ENCODE measurements at regions not wholly inside any gene's neighbourhood (a gene's known extent, or its start where the extent isn't known, plus 50 kb on each side); places are given as distances from the start of the nearest gene placed in this dataset.

DNA sequence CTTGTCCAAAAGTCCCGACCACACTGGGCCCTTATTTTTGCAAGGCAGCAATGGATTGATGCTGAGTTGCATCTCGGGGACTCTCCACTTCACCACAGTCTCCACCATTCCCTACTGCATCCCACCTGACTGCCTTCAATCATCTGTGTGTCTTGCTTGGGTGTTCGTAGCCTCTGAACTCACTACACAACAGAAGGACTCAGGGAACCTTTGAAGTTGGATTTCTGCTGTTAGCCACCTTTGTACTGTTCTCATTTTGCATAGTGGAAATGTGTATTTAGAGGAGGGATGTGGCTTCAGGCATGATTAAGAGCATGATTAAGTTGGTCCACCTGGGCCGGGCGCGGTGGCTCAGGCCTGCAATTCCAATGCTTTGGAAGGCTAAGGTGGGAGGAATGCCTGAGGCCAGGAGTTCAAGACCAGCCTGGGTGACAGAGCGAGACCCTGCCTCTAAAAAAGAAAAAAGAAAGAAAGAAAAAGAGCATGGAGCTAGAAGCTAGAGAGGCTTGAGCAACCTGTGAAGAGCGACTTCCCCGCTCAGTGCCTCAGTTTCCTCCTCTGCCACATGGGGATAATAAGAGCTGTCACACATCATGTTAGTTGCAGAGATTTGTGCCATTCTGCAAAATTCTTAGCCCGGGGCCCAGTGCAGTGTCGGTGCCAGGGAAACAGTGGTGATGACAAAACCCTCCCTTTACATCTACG lies 121.3 kb upstream of the PTPN1 start:
- no peak for TF ChIP-seq POLR2A (IDR thresholded peaks at IDR 0.05)
- TF ChIP-seq, protein P1, sequence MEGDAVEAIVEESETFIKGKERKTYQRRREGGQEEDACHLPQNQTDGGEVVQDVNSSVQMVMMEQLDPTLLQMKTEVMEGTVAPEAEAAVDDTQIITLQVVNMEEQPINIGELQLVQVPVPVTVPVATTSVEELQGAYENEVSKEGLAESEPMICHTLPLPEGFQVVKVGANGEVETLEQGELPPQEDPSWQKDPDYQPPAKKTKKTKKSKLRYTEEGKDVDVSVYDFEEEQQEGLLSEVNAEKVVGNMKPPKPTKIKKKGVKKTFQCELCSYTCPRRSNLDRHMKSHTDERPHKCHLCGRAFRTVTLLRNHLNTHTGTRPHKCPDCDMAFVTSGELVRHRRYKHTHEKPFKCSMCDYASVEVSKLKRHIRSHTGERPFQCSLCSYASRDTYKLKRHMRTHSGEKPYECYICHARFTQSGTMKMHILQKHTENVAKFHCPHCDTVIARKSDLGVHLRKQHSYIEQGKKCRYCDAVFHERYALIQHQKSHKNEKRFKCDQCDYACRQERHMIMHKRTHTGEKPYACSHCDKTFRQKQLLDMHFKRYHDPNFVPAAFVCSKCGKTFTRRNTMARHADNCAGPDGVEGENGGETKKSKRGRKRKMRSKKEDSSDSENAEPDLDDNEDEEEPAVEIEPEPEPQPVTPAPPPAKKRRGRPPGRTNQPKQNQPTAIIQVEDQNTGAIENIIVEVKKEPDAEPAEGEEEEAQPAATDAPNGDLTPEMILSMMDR (IDR thresholded peaks at IDR 0.05), result no peak
- no peak overlapping the region for H3K4me3 ChIP-seq (ENCODE audit: low read depth, poor library complexity, severe bottlenecking)
- intact Hi-C loops (cut with DNase I; ENCODE audit: low total_unique reads), result no loop called here
- no peak for DNase-seq (ENCODE audit: low spot score in 2 of 2)
- 78 to 80% methylated on average over 12 of the region's 12 CpGs for WGBS, 2 donors

DNA sequence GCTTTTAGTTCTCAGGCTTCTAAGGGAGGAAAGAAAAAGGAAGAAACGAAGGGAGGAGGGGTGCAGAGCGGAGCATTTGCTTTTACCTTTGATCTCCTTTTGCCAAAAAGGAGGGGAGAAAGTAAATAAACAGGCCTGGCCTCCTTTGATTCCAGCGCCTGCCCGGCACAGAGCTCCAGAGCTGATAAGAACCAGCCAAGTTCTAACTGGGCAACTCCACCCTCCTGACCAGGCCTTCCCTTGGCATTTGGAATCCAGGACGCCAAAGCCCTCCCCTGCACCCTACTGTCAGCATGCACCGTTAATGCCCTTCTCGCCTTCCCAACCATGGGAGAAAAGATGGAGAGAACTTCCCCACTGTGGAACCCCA lies 120.8 kb upstream of the PTPN1 start:
- no peak for DNase-seq (ENCODE audit: low spot score in 2 of 2)
- no peak for TF ChIP-seq POLR2A (IDR thresholded peaks at IDR 0.05)
- TF ChIP-seq, protein P1 (IDR thresholded peaks at IDR 0.05), result no peak
- no peak overlapping the region for H3K4me3 ChIP-seq (ENCODE audit: low read depth, poor library complexity, severe bottlenecking)
- intact Hi-C loops (cut with DNase I; ENCODE audit: low total_unique reads), result no loop called here
- WGBS, 2 donors, result 56 to 75% methylated on average over 7 of the region's 7 CpGs

DNA sequence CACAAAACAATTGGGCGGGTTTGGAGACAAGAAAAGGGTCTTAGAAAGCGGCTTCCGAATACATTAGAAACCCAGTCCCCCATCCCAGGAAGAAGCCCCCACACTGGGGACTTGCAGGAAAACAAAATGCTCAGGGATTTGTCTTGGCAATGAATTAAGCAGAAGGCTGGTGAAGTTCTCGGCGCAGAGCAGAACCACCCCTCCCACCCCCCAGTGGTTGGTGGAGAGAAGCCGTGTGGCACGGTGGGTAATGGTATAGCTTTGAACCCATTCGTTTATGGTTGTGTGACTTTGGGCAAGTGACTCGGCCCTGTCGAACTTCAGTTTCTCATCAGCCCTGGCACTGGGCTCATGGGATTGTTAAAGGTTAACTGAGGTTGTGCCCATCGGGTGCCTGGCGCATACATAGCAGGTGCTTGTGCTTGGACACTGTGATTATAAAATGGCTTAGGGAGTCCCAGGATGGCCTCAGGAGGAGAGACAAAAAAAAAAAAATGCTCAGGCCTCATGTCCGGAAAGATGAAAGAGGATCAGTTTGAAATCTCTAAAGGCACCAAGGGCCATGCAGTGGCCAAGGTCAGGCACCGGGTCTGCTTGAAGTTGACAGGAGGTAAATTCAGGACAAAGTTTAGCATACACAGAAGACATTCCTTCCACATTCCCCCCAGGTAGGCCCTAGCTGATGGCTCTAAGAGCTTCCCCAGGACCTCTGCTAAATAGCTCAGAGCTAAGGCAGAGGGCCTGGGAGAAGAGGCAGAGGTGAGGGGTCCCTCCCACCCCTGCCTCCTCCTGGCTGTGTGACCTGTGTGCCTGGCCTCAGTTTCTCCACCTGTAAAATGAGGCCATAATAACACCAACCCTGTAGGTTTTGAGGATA lies 120.1 kb upstream of the PTPN1 start:
- no peak for DNase-seq (ENCODE audit: low spot score in 2 of 2)
- TF ChIP-seq, protein P1 (IDR thresholded peaks at IDR 0.05), result peak in 1 of 3 donors; percentile 34
- no peak for TF ChIP-seq POLR2A (IDR thresholded peaks at IDR 0.05)
- no peak overlapping the region for H3K4me3 ChIP-seq (ENCODE audit: low read depth, poor library complexity, severe bottlenecking)
- WGBS, 2 donors, result 86 to 91% methylated on average over 14 of the region's 14 CpGs
- intact Hi-C loops (cut with DNase I; ENCODE audit: low total_unique reads), result no loop called here

DNA sequence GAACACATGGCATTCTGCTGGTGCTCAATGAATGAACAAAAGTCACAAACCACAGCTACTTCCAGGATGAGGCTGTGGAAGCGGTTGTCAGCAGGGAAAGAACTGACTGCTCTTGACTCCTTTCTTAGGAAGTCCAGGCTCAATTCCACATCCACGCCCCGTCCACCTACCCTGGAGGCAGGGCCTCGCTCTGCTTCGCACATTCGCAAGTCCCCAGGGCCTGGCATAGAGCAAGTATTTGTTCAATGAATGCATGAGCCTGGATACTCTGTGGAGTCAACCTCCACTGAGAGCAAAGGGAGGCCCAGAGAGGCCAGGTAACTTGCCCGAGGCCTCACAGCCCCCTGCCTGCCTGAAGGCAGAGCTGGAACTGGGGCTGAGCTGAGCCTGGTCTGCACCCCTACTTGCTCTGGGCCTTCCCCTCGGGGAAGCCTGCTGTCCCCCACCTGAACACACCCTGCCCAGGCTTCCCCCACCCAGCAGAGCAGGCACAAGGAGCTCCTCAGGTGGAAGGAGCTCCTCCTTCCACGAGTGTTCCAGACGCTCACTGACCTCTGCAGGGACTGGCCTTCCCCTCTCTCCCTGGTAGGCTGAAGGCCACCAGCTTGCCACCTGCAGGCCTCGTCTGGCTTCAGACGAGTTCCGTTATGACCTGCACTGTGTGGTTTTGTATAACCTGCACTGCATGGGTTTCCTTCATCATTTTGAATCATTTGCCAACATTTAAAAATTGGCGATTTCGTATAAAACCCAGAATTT lies 119.3 kb upstream of the PTPN1 start:
- intact Hi-C loops (cut with DNase I; ENCODE audit: low total_unique reads), result no loop called here
- whole genome bisulfite sequencing, 2 donors, result 90 to 91% methylated on average over 14 to 15 of the region's 15 CpGs
- TF ChIP-seq, protein P1 (IDR thresholded peaks at IDR 0.05), result no peak
- no peak for TF ChIP-seq POLR2A (IDR thresholded peaks at IDR 0.05)
- no peak overlapping the region for H3K4me3 ChIP-seq (ENCODE audit: low read depth, poor library complexity, severe bottlenecking)
- no peak for DNase-seq (ENCODE audit: low spot score in 2 of 2)

DNA sequence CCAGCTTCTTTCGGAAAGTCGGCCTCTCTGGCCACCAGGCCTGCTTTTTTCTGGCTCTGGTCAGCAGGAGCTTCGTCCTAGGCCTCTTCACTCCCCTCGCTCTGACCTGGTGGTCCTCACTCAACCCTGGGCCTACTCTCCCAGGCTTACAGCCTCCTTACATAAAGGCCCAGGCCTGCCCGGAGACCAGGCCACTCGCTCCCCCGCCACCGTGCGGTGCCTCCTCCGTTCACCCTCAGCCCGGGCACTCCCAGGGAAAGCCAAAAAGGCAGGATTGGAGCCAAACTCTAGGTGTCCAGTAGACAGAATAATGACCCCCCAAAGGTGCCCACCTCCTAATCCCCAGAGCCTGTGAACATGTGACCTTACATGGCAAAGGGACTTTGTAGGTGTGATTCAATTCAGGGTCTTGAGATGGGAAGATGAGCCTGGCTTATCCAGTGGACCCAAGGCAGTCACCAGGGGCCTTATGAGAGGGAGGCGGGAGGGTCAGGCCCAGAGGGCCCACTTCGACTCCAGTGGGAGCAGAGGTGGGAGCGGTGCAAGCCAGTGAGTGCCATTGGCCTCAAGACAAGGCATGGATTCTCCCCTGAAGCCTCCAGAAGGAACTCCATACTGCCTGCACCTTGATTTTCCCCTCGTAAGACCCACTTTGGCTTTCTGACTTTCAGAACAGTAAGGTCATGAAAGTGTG lies 118.6 kb upstream of the PTPN1 start:
- intact Hi-C loops (cut with DNase I; ENCODE audit: low total_unique reads), result loop anchor here (2.0 kb wide), 1 partner anchor 65 kb away; no protein-coding TSS in a partner anchor
- no peak for TF ChIP-seq POLR2A (IDR thresholded peaks at IDR 0.05)
- TF ChIP-seq, protein P1 (IDR thresholded peaks at IDR 0.05), result no peak
- no peak overlapping the region for H3K4me3 ChIP-seq (ENCODE audit: low read depth, poor library complexity, severe bottlenecking)
- WGBS, 2 donors, result 88 to 96% methylated on average over 15 of the region's 15 CpGs
- no peak for DNase-seq (ENCODE audit: low spot score in 2 of 2)

Data from lower leg skin (tissue), 4 donors.